ENCODE measurements at regions not wholly inside any gene's neighbourhood (a gene's known extent, or its start where the extent isn't known, plus 50 kb on each side); places are given as distances from the start of the nearest gene placed in this dataset.

DNA sequence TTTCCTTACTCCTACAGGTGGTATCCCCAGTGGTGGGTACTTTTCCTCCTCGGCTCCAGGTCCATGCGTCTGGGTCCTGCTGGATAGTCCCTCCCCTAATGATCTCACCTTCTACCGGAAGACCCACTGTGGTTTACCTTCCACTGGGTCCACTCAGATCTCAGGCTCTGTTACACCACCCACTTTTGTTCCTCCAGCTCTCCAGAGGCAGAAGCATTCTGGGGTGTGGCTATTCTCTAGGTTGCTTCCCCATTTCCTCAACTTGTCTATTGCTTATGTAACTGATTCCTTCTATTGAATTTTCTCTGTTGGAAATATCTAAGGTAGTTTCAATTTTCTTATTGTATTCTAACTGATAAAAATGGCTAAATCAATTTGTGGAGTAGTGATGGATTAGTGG is 87.6 kb upstream of the GALNT5 start:
- ATAC-seq: no peak
- TF ChIP-seq, protein P1, sequence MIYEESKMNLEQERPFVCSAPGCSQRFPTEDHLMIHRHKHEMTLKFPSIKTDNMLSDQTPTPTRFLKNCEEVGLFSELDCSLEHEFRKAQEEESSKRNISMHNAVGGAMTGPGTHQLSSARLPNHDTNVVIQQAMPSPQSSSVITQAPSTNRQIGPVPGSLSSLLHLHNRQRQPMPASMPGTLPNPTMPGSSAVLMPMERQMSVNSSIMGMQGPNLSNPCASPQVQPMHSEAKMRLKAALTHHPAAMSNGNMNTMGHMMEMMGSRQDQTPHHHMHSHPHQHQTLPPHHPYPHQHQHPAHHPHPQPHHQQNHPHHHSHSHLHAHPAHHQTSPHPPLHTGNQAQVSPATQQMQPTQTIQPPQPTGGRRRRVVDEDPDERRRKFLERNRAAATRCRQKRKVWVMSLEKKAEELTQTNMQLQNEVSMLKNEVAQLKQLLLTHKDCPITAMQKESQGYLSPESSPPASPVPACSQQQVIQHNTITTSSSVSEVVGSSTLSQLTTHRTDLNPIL (CRISPR knock-in tag; IDR thresholded peaks at IDR 0.05; ENCODE audit: low read depth): no peak
- TF ChIP-seq, protein P2, sequence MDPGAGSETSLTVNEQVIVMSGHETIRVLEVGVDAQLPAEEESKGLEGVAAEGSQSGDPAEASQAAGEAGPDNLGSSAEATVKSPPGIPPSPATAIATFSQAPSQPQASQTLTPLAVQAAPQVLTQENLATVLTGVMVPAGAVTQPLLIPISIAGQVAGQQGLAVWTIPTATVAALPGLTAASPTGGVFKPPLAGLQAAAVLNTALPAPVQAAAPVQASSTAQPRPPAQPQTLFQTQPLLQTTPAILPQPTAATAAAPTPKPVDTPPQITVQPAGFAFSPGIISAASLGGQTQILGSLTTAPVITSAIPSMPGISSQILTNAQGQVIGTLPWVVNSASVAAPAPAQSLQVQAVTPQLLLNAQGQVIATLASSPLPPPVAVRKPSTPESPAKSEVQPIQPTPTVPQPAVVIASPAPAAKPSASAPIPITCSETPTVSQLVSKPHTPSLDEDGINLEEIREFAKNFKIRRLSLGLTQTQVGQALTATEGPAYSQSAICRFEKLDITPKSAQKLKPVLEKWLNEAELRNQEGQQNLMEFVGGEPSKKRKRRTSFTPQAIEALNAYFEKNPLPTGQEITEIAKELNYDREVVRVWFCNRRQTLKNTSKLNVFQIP (CRISPR knock-in tag; IDR thresholded peaks at IDR 0.05; ENCODE audit: borderline replicate concordance, low read depth): no peak
- TF ChIP-seq OSR1 (CRISPR knock-in tag; IDR thresholded peaks at IDR 0.05): no peak
- TF ChIP-seq RARB (CRISPR knock-in tag; IDR thresholded peaks at IDR 0.05): no peak

DNA sequence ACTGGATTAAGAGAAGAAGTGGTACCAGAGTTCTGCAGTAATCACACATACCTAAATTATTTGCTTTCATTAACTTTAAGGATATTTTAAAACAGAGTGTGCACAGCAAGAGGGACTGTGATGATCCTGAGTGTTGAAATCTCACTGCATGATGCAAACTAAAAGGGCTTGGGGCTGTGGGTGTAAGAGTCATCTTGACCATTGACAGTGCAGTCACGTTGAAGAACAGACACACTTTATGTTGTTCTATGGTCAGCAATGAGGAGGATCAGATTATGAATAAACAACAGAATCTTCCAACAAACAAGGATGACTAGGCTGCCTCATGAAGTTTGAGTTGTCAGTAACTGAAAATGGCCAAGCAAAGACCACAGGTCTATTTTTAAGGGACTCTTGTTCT is 87.2 kb upstream of the GALNT5 start:
- TF ChIP-seq TOX (CRISPR knock-in tag; IDR thresholded peaks at IDR 0.05; ENCODE audit: borderline replicate concordance): no peak
- no peak for TF ChIP-seq PPARA (CRISPR knock-in tag; IDR thresholded peaks at IDR 0.05; ENCODE audit: borderline replicate concordance)
- TF ChIP-seq BACH2 (CRISPR knock-in tag; IDR thresholded peaks at IDR 0.05; ENCODE audit: borderline replicate concordance): no peak
- no peak for TF ChIP-seq ARNTL (CRISPR knock-in tag; IDR thresholded peaks at IDR 0.05; ENCODE audit: borderline replicate concordance, low read depth)
- TF ChIP-seq TCF4 (CRISPR knock-in tag; IDR thresholded peaks at IDR 0.05; ENCODE audit: borderline replicate concordance): no peak
- TF ChIP-seq ESRRG (CRISPR knock-in tag; IDR thresholded peaks at IDR 0.05): no peak
- no peak for TF ChIP-seq CSDC2 (CRISPR knock-in tag; IDR thresholded peaks at IDR 0.05)
- no peak for TF ChIP-seq ZNF565 (CRISPR knock-in tag; conservative IDR thresholded peaks at IDR 0.05; ENCODE audit: low read depth)
- no peak for TF ChIP-seq ZFP30 (CRISPR knock-in tag; IDR thresholded peaks at IDR 0.05)
- TF ChIP-seq ZNF70 (CRISPR knock-in tag; IDR thresholded peaks at IDR 0.05): no peak
- TF ChIP-seq OSR1 (CRISPR knock-in tag; IDR thresholded peaks at IDR 0.05): no peak
- TF ChIP-seq, protein P1 (CRISPR knock-in tag; IDR thresholded peaks at IDR 0.05; ENCODE audit: low read depth): no peak
- TF ChIP-seq SNAI2 (CRISPR knock-in tag; IDR thresholded peaks at IDR 0.05): no peak
- no peak for TF ChIP-seq ISL1 (CRISPR knock-in tag; IDR thresholded peaks at IDR 0.05)
- TF ChIP-seq, protein P3, sequence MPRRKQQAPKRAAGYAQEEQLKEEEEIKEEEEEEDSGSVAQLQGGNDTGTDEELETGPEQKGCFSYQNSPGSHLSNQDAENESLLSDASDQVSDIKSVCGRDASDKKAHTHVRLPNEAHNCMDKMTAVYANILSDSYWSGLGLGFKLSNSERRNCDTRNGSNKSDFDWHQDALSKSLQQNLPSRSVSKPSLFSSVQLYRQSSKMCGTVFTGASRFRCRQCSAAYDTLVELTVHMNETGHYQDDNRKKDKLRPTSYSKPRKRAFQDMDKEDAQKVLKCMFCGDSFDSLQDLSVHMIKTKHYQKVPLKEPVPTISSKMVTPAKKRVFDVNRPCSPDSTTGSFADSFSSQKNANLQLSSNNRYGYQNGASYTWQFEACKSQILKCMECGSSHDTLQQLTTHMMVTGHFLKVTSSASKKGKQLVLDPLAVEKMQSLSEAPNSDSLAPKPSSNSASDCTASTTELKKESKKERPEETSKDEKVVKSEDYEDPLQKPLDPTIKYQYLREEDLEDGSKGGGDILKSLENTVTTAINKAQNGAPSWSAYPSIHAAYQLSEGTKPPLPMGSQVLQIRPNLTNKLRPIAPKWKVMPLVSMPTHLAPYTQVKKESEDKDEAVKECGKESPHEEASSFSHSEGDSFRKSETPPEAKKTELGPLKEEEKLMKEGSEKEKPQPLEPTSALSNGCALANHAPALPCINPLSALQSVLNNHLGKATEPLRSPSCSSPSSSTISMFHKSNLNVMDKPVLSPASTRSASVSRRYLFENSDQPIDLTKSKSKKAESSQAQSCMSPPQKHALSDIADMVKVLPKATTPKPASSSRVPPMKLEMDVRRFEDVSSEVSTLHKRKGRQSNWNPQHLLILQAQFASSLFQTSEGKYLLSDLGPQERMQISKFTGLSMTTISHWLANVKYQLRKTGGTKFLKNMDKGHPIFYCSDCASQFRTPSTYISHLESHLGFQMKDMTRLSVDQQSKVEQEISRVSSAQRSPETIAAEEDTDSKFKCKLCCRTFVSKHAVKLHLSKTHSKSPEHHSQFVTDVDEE (CRISPR knock-in tag; IDR thresholded peaks at IDR 0.05): no peak
- TF ChIP-seq, protein P4, sequence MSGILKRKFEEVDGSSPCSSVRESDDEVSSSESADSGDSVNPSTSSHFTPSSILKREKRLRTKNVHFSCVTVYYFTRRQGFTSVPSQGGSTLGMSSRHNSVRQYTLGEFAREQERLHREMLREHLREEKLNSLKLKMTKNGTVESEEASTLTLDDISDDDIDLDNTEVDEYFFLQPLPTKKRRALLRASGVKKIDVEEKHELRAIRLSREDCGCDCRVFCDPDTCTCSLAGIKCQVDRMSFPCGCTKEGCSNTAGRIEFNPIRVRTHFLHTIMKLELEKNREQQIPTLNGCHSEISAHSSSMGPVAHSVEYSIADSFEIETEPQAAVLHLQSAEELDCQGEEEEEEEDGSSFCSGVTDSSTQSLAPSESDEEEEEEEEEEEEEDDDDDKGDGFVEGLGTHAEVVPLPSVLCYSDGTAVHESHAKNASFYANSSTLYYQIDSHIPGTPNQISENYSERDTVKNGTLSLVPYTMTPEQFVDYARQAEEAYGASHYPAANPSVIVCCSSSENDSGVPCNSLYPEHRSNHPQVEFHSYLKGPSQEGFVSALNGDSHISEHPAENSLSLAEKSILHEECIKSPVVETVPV (CRISPR knock-in tag; IDR thresholded peaks at IDR 0.05): no peak
- TF ChIP-seq GLIS3 (CRISPR knock-in tag; IDR thresholded peaks at IDR 0.05): no peak
- ATAC-seq: no peak

DNA sequence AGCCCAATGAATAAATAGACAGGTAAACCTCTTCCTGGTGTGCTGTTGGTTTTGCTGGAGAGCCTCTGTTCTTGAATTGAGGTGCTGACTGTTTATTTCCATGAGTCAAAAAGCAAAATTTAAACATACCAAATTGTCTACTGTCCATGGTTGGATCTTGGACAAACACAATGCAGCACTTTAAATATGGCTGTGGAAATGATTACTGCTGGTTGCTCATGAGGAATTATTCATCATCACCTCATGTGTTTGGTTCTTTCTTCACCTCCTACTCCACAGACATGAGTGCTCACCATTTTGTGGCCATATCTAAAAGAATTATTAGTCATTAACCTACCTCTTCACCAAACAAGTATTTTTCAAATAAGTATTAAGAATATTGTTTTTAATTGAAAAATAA is 85.3 kb upstream of the GALNT5 start:
- TF ChIP-seq OSR1 (CRISPR knock-in tag; IDR thresholded peaks at IDR 0.05) (no peak), CSDC2 (CRISPR knock-in tag; IDR thresholded peaks at IDR 0.05) (no peak), TOX (CRISPR knock-in tag; IDR thresholded peaks at IDR 0.05; ENCODE audit: borderline replicate concordance) (no peak), ZNF8 (CRISPR knock-in tag; IDR thresholded peaks at IDR 0.05) (no peak), ZFP30 (CRISPR knock-in tag; IDR thresholded peaks at IDR 0.05) (no peak), ZFP3 (CRISPR knock-in tag; IDR thresholded peaks at IDR 0.05) (no peak)
- TF ChIP-seq, protein P5, sequence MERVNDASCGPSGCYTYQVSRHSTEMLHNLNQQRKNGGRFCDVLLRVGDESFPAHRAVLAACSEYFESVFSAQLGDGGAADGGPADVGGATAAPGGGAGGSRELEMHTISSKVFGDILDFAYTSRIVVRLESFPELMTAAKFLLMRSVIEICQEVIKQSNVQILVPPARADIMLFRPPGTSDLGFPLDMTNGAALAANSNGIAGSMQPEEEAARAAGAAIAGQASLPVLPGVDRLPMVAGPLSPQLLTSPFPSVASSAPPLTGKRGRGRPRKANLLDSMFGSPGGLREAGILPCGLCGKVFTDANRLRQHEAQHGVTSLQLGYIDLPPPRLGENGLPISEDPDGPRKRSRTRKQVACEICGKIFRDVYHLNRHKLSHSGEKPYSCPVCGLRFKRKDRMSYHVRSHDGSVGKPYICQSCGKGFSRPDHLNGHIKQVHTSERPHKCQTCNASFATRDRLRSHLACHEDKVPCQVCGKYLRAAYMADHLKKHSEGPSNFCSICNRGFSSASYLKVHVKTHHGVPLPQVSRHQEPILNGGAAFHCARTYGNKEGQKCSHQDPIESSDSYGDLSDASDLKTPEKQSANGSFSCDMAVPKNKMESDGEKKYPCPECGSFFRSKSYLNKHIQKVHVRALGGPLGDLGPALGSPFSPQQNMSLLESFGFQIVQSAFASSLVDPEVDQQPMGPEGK (CRISPR knock-in tag; IDR thresholded peaks at IDR 0.05; ENCODE audit: borderline replicate concordance): no peak
- no peak for ATAC-seq
